GM06990 (cell line): ENCODE measurements at regions not wholly inside any gene's neighbourhood (a gene's known extent, or its start where the extent isn't known, plus 50 kb on each side); places are given as distances from the start of the nearest gene placed in this dataset.

Source experiments
- DNase-seq: peaks from one replicate; pipeline ENCODE4 v3.0.0-alpha.2; 2011; ENCODE audit not compliant: insufficient read length; ENCODE audit errors: extremely low read depth
- H3K27me3 ChIP-seq: replicated peaks from 2 replicates; pipeline ENCODE4 v1.6.0; 2011; ENCODE audit warnings: low read length; ENCODE audit not compliant: control insufficient read depth, insufficient read depth
- H3K36me3 ChIP-seq: 2 replicates; pipeline ENCODE4 v1.5.1; 2011; ENCODE audit warnings: low read length; ENCODE audit not compliant: control insufficient read depth, insufficient read depth
- H3K4me3 ChIP-seq: replicated peaks from 2 replicates; pipeline ENCODE4 v1.5.1; 2011; ENCODE audit warnings: low read depth, mild to moderate bottlenecking, control low read depth, low read length
- CTCF ChIP-seq: IDR thresholded peaks from 2 replicates; pipeline ENCODE4 v1.5.1; 2011; ENCODE audit warnings: low read length, control low read depth, mild to moderate bottlenecking, inconsistent platforms; ENCODE audit not compliant: insufficient read depth, poor library complexity, severe bottlenecking

DNA sequence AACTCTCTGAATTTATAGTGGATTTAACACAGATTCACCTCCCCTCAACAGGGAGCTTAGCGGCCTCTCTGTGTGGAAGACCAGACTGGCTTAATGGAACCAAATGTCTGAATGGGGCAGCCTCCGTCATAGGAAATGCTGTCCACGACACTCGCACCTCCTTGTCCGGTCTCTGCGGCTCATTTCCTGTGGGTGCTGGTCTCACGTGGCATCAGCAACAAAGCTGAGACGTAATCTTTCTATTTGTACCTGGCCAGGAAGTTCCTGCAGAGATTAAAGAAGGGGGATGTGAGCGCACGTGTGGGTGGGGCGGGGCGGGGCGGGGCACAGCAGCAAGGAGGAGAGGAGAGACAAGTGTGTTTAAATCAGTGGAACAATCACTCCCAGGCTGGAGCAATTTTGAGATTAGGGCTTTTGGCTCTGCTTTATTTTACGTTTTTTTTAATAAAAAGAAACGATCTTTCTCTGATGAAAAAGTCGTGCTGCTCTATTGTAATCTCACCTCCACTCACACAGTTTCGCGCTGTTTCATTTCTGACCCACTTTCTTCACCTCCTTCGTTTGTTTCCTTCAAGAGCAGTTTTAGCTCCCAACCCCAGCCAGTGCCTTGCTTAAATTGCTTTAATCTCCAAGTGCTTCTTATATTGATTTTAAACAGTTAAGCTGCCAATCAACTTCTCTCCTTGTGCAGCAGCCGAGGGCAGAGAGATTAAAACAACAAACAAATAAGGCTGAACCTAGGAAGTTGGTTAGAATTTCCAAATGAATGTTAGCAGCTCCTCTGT, 132.2 kb upstream of the ASTN2 start:
- DNase-seq: peak; percentile 5
- no peak for TF ChIP-seq CTCF
- Histone ChIP-seq H3K4me3 (no peak overlapping the region), H3K36me3 (no peaks in the 10 kb centered on the region), H3K27me3 (no peaks in the 10 kb centered on the region)

- no peaks in the 10 kb centered on the region for H3K36me3 ChIP-seq
- no peak for DNase-seq
Measured at GRCh38 chr9:117545846-117546245, 131.0 kb upstream of the ASTN2 start.

DNA sequence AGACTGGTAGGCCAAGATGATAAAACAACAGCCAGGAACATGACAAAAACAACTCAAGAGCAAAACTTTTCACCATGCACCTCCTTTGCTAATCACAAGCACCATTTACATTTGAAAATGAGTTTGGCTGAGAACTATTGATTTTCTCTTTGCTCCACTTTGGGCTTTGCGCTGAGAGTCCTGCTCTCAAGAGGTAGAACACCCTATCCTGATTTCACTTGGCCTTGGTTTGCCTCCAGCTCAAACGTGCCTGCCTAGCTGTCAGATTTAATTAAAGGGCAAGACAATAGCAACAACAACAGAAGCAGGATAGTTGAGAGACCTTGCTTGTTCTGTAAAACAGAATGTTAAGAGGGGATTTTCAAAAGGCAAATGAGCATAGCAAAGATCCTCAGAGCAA, 128.2 kb upstream of the ASTN2 start:
- Histone ChIP-seq H3K4me3 (no peak overlapping the region), H3K27me3 (no peaks in the 10 kb centered on the region), H3K36me3 (no peaks in the 10 kb centered on the region)
- no peak for TF ChIP-seq CTCF
- DNase-seq: no peak

More at GRCh38 chr9:117545846-117546245, 131.0 kb upstream of the ASTN2 start:
- H3K27me3 ChIP-seq: no peaks in the 10 kb centered on the region
- H3K4me3 ChIP-seq: no peak overlapping the region
- TF ChIP-seq CTCF: no peak

DNA sequence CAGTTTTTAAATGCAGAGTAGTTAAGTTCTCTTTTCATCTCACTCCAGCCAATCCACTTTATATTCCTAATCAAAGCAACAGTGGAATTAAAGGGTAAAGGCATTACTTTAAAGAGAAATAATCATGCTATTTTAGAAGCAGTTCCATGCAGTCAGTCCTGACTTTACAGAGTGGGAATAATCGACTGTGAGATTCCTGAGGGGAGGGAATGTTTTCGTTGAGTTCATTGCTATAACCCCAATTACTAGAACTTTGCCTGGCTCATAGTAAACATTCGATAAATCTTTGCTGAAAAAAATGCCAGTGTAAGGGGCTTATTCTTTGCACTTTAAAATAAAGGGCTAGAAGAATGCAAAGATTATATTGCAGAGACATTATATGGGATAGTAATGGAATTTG, 127.2 kb upstream of the ASTN2 start:
- no peak for TF ChIP-seq CTCF
- H3K4me3 ChIP-seq: no peak overlapping the region
- no peak for DNase-seq
- H3K27me3 ChIP-seq: no peaks in the 10 kb centered on the region
- H3K36me3 ChIP-seq: no peaks in the 10 kb centered on the region

- no peak overlapping the region for H3K4me3 ChIP-seq
- DNase-seq: no peak
- no peaks in the 10 kb centered on the region for H3K36me3 ChIP-seq
- TF ChIP-seq CTCF: no peak
- H3K27me3 ChIP-seq: no peaks in the 10 kb centered on the region
Measured at GRCh38 chr9:117541181-117541580, 126.3 kb upstream of the ASTN2 start.

DNA sequence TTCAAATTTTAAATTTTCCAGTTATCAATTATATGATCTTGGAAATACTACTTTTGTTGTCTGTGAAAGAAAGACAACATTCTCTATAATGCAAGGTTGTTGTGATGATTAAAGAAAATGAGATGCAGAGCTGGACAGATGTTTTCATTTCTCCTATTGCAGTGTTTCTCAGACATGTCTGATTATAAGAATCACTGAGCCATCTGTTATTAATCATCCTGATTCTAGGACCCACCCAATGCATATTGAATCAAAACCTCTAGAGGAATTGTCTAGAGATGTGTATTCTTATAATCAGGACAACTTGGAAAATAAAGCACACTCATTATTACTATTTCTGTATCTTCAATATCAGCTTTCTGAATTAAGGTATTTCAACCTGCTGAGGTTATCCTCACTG, 121.1 kb upstream of the ASTN2 start:
- no peak overlapping the region for H3K4me3 ChIP-seq
- no peaks in the 10 kb centered on the region for H3K36me3 ChIP-seq
- no peaks in the 10 kb centered on the region for H3K27me3 ChIP-seq
- no peak for TF ChIP-seq CTCF
- DNase-seq: no peak
